CD14-positive monocyte (primary cell): ENCODE measurements at regions not wholly inside any gene's neighbourhood (a gene's known extent, or its start where the extent isn't known, plus 50 kb on each side); places are given as distances from the start of the nearest gene placed in this dataset.
A peak's percentile ranks its signal among the peaks of the same experiment; 100 is the strongest.

Experiments
- DNase-seq, 3 donors: peaks; one replicate each; pipeline ENCODE4 v3.0.0-alpha.2; 2011 to 2022
- H2AFZ ChIP-seq: 2 replicates; pipeline ENCODE4 v1.6.0; 2012; ENCODE audit warnings: mild to moderate bottlenecking, low read depth, low read length, inconsistent platforms; ENCODE audit not compliant: insufficient read depth, poor library complexity, severe bottlenecking
- H3K27ac ChIP-seq, 2 donors: 1 replicate in 1 of 2; 2 replicates in 1 of 2; pipeline ENCODE4 v1.5.1; 2012 to 2013; ENCODE audit warnings: low read length in 2 of 2, control low read depth in 1 of 2, inconsistent platforms in 1 of 2, low read depth in 1 of 2, mild to moderate bottlenecking in 1 of 2
- H3K27me3 ChIP-seq, 2 donors: one replicate each; pipeline versions ENCODE4 v1.6.0 to v1.6.1; 2011 to 2013; ENCODE audit warnings: low read length in 2 of 2; ENCODE audit not compliant: control insufficient read depth in 2 of 2, insufficient read depth in 2 of 2
- H3K36me3 ChIP-seq, 2 donors: replicated peaks in 1 of 2; 1 replicate in 1 of 2; 2 replicates in 1 of 2; pipeline versions ENCODE4 v1.5.1 to v1.6.1; 2012 to 2013; ENCODE audit warnings: low read length in 2 of 2, control low read depth in 1 of 2, inconsistent platforms in 1 of 2, mild to moderate bottlenecking in 1 of 2; ENCODE audit not compliant: insufficient read depth in 2 of 2, control insufficient read depth in 1 of 2
- H3K4me1 ChIP-seq, 2 donors: 1 replicate in 1 of 2; 2 replicates in 1 of 2; pipeline versions ENCODE4 v1.5.1 to v1.6.1; 2012 to 2013; ENCODE audit warnings: low read length in 2 of 2, control low read depth in 1 of 2, inconsistent platforms in 1 of 2, mild to moderate bottlenecking in 1 of 2, moderate library complexity in 1 of 2; ENCODE audit not compliant: insufficient read depth in 2 of 2, control insufficient read depth in 1 of 2
- H3K4me2 ChIP-seq: replicated peaks from 2 replicates; pipeline ENCODE3; 2012; ENCODE audit warnings: low read length, moderate library complexity, mild to moderate bottlenecking; ENCODE audit not compliant: poor library complexity, severe bottlenecking; ENCODE audit errors: extremely low read depth
- H3K4me3 ChIP-seq, 3 experiments: fragments of 200-600 bp in 1 of 3; sonication (generic) in 1 of 3; replicated peaks in 1 of 3; 1 replicate in 2 of 3; 2 replicates in 1 of 3; pipeline ENCODE4 v1.5.1; 2011 to 2013; ENCODE audit warnings: low read length in 3 of 3, mild to moderate bottlenecking in 3 of 3, control low read depth in 2 of 3, low read depth in 2 of 3, inconsistent platforms in 1 of 3, moderate library complexity in 1 of 3
- H3K79me2 ChIP-seq: 2 replicates; pipeline ENCODE4 v1.6.0; 2012; ENCODE audit warnings: mild to moderate bottlenecking, control low read depth, inconsistent platforms, low read length, moderate library complexity; ENCODE audit not compliant: insufficient read depth
- H3K9ac ChIP-seq: 2 replicates; pipeline ENCODE4 v1.6.0; 2017; ENCODE audit warnings: low read length, mild to moderate bottlenecking; ENCODE audit not compliant: insufficient read depth, poor library complexity, severe bottlenecking
- H3K9me3 ChIP-seq, 2 donors: replicated peaks in 1 of 2; 1 replicate in 1 of 2; 2 replicates in 1 of 2; pipeline versions ENCODE4 v1.5.1 to v1.6.1; 2012 to 2013; ENCODE audit warnings: low read length in 2 of 2, control low read depth in 1 of 2; ENCODE audit not compliant: control insufficient read depth in 1 of 2, insufficient read depth in 1 of 2
- H4K20me1 ChIP-seq: 2 replicates; pipeline ENCODE4 v1.6.0; 2012; ENCODE audit warnings: mild to moderate bottlenecking, low read length, control low read depth, moderate library complexity; ENCODE audit not compliant: insufficient read depth
- H3K27ac Mint-ChIP-seq, 7 donors: one replicate each; pipeline ENCODE4 v1.8.0; 2020; ENCODE audit warnings: mild to moderate bottlenecking in 7 of 7, mixed read lengths in 7 of 7, moderate library complexity in 6 of 7, inconsistent platforms in 2 of 7
- H3K27me3 Mint-ChIP-seq, 3 donors: one replicate each; pipeline ENCODE4 v1.8.0; 2021 to 2022; ENCODE audit warnings: low read depth in 3 of 3, mild to moderate bottlenecking in 3 of 3, mixed read lengths in 3 of 3, moderate library complexity in 3 of 3, inconsistent platforms in 1 of 3
- H3K36me3 Mint-ChIP-seq, 2 donors: one replicate each; pipeline ENCODE4 v1.8.0; 2020; ENCODE audit warnings: mixed read lengths in 2 of 2, inconsistent platforms in 1 of 2, mild to moderate bottlenecking in 1 of 2
- H3K4me1 Mint-ChIP-seq: one replicate; pipeline ENCODE4 v1.8.0; 2020; ENCODE audit warnings: mild to moderate bottlenecking, mixed read lengths
- H3K4me3 Mint-ChIP-seq, 2 donors: one replicate each; pipeline ENCODE4 v1.8.0; 2020; ENCODE audit warnings: mild to moderate bottlenecking in 2 of 2, mixed read lengths in 2 of 2, moderate library complexity in 1 of 2
- H3K9me3 Mint-ChIP-seq, 7 donors: one replicate each; pipeline ENCODE4 v1.8.0; 2020 to 2022; ENCODE audit warnings: mixed read lengths in 7 of 7, mild to moderate bottlenecking in 6 of 7, moderate library complexity in 6 of 7, inconsistent platforms in 2 of 7
- CTCF ChIP-seq: fragments of 200-600 bp; IDR thresholded peaks from one replicate; pipeline ENCODE4 v1.8.0; 2022; ENCODE audit warnings: antibody characterized with exemption, mild to moderate bottlenecking
- WGBS: methylation state at CpG from one replicate; pipeline ENCODE4 v1.1.5; 2013; ENCODE audit warnings: missing lambda C conversion rate; ENCODE audit not compliant: insufficient coverage; 5-methylcytosine and 5-hydroxymethylcytosine counted together
- intact Hi-C, 2 donors: fragments of 100-400 bp; cut with micrococcal nuclease; formaldehyde crosslinking; loops; one replicate each; pipeline versions ENCODE4 v1.15.0 to v1.15.1; 2023

GRCh38 chr12:13337791-13338190 lies 141.3 kb downstream of the EMP1 start:
- no peak overlapping the region for H3K27ac Mint-ChIP-seq
- Histone ChIP-seq H3K9me3 (no peaks in the 10 kb centered on the region), H3K27me3 (no peaks in the 10 kb centered on the region), H3K9ac (no peak overlapping the region), H3K4me2 (no peak overlapping the region), H3K4me3 (no peak overlapping the region), H4K20me1 (no peaks in the 10 kb centered on the region), H3K27ac (no peak overlapping the region), H3K79me2 (no peaks in the 10 kb centered on the region), H2AFZ (no peak overlapping the region), H3K36me3 (no peaks in the 10 kb centered on the region), H3K4me1 (no peaks in the 10 kb centered on the region)
- WGBS: 98% methylated on average over 4 of the region's 6 CpGs
- no peaks in the 10 kb centered on the region for H3K36me3 Mint-ChIP-seq
- TF ChIP-seq CTCF: no peak
- intact Hi-C loops: no loop called here
- peaks cover 0 to 9% (median 3%) of the 10 kb centered on the region in 7 donors for H3K9me3 Mint-ChIP-seq
- H3K4me1 Mint-ChIP-seq: no peaks in the 10 kb centered on the region
- H3K27me3 Mint-ChIP-seq: peaks cover 0 to 5% (median 0%) of the 10 kb centered on the region in 3 donors
- peak overlapping the region in 1 of 2 donors; percentile 2 for H3K4me3 Mint-ChIP-seq
- DNase-seq: no peak

GRCh38 chr12:13336216-13336615 lies 139.7 kb downstream of the EMP1 start:
- Histone ChIP-seq H3K36me3 (no peaks in the 10 kb centered on the region), H2AFZ (no peak overlapping the region), H3K4me2 (no peak overlapping the region), H3K27ac (no peak overlapping the region), H3K9ac (no peak overlapping the region), H3K9me3 (no peaks in the 10 kb centered on the region), H4K20me1 (no peaks in the 10 kb centered on the region), H3K79me2 (no peaks in the 10 kb centered on the region), H3K4me3 (no peak overlapping the region), H3K27me3 (no peaks in the 10 kb centered on the region), H3K4me1 (no peaks in the 10 kb centered on the region)
- Mint-ChIP-seq H3K4me3 (no peak overlapping the region), H3K9me3 (peaks cover 0 to 9% (median 3%) of the 10 kb centered on the region in 7 donors), H3K4me1 (no peaks in the 10 kb centered on the region), H3K27me3 (peaks cover 0 to 5% (median 1%) of the 10 kb centered on the region in 3 donors), H3K36me3 (no peaks in the 10 kb centered on the region), H3K27ac (no peak overlapping the region)
- intact Hi-C loops: no loop called here
- 86% methylated on average over 3 of the region's 4 CpGs for WGBS
- DNase-seq: no peak
- no peak for TF ChIP-seq CTCF
